HCT116 (cell line): ENCODE measurements at regions not wholly inside any gene's neighbourhood (a gene's known extent, or its start where the extent isn't known, plus 50 kb on each side); places are given as distances from the start of the nearest gene placed in this dataset.

Source experiments
- CEBPB ChIP-seq: IDR thresholded peaks from 2 replicates; pipeline ENCODE4 v1.6.1; 2012; ENCODE audit warnings: low read depth
- EGR1 ChIP-seq: IDR thresholded peaks from 2 replicates; pipeline ENCODE4 v1.6.1; 2012; ENCODE audit warnings: low read depth
- EZH2 ChIP-seq: fragments of 200-600 bp; sonication (generic); IDR thresholded peaks from 2 replicates; pipeline ENCODE4 v1.6.1; 2017; ENCODE audit warnings: antibody characterized with exemption, mixed run types
- EZH2phosphoT487 ChIP-seq: fragments of 200-600 bp; IDR thresholded peaks from 2 replicates; pipeline ENCODE4 v1.6.1; 2018; ENCODE audit warnings: antibody characterized with exemption, borderline replicate concordance
- POLR2A ChIP-seq: IDR thresholded peaks from 2 replicates; pipeline ENCODE4 v1.7.0; 2011; ENCODE audit warnings: borderline replicate concordance; ENCODE audit not compliant: insufficient read depth, insufficient read length; ENCODE audit errors: extremely low read depth
- TF ChIP-seq, protein P1 (sequence below), 3 experiments: fragments of 200-600 bp in 1 of 3; sonication (generic) in 1 of 3; IDR thresholded peaks in 2 of 3; conservative IDR thresholded peaks in 1 of 3; 2 replicates each; pipeline ENCODE4 v1.5.1; 2012 to 2017; ENCODE audit warnings: low read depth in 2 of 3, low read length in 2 of 3, antibody characterized with exemption in 1 of 3, borderline replicate concordance in 1 of 3, control low read depth in 1 of 3, mild to moderate bottlenecking in 1 of 3, mixed read lengths in 1 of 3, mixed run types in 1 of 3, moderate library complexity in 1 of 3; ENCODE audit not compliant: insufficient read depth in 1 of 3
- TF ChIP-seq, protein P2 (sequence below): IDR thresholded peaks from 2 replicates; pipeline ENCODE4 v1.6.1; 2012

DNA sequence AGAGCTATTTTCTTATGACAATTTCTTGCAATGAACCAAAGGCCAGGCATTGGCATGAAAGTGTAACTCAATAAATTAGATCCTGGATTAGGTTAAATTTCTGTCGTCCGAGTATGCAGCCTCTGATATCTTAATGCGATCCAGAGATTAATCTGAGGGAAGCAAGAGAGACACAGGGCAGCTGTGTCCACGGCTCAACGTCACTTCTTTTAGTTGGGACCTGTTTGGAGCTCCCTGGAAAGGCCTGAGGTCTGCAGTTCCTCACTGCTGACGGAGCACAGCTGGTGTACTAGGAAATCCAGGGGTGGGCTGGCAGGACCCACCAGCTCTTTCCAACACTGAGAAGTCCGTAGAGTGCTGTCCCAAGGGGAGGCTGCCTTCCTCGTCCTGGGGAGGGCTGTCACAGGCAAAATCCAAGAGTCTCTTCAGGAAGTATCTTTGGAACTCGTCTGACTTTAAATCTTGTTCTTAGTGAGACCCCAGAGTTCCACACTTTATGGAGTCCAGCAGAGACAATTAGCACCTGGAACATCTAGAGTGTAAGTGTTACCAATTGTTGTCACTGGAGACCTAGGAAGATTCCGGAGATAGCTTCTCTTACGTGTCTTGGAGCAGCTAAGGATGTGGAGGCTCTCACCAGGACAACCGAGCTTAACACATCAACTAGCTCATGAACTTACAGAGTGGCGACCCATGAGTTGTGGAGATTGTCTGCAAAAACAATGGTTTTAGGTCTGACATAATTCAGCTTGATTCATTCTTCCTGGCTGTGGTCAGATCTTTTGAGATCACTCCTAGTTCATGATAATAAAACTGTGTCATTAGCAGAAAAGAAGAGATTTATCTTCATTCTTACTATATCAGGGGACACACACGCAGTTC is 173.7 kb downstream of the ACKR3 start:
- TF ChIP-seq, protein P1, sequence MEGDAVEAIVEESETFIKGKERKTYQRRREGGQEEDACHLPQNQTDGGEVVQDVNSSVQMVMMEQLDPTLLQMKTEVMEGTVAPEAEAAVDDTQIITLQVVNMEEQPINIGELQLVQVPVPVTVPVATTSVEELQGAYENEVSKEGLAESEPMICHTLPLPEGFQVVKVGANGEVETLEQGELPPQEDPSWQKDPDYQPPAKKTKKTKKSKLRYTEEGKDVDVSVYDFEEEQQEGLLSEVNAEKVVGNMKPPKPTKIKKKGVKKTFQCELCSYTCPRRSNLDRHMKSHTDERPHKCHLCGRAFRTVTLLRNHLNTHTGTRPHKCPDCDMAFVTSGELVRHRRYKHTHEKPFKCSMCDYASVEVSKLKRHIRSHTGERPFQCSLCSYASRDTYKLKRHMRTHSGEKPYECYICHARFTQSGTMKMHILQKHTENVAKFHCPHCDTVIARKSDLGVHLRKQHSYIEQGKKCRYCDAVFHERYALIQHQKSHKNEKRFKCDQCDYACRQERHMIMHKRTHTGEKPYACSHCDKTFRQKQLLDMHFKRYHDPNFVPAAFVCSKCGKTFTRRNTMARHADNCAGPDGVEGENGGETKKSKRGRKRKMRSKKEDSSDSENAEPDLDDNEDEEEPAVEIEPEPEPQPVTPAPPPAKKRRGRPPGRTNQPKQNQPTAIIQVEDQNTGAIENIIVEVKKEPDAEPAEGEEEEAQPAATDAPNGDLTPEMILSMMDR (IDR thresholded peaks at IDR 0.05 in 2 of 3, conservative IDR thresholded peaks at IDR 0.05 in 1 of 3; ENCODE audit: borderline replicate concordance in 1 of 3, insufficient read depth in 1 of 3, low read depth in 2 of 3, low read length in 2 of 3) = no peak
- TF ChIP-seq EGR1 (no peak), POLR2A (no peak), CEBPB (no peak), EZH2 (no peak), EZH2phosphoT487 (no peak)
- TF ChIP-seq, protein P2, sequence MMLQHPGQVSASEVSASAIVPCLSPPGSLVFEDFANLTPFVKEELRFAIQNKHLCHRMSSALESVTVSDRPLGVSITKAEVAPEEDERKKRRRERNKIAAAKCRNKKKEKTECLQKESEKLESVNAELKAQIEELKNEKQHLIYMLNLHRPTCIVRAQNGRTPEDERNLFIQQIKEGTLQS = no peak
